Transverse colon (tissue), 4 donors: ENCODE measurements at regions not wholly inside any gene's neighbourhood (a gene's known extent, or its start where the extent isn't known, plus 50 kb on each side); places are given as distances from the start of the nearest gene placed in this dataset.

Experiments
- DNase-seq: peaks from one replicate; pipeline ENCODE4 v3.0.0-alpha.2; 2019
- H3K27ac ChIP-seq, 4 donors: fragments of 200-600 bp; sonication (generic); 2 replicates each; pipeline ENCODE4 v1.5.1; 2016 to 2018; ENCODE audit warnings: inconsistent platforms in 4 of 4
- H3K27me3 ChIP-seq: fragments of 200-600 bp; sonication (generic); 2 replicates; pipeline ENCODE4 v1.5.1; 2017; ENCODE audit warnings: inconsistent platforms
- H3K36me3 ChIP-seq, 4 donors: fragments of 200-600 bp; sonication (generic); 2 replicates each; pipeline ENCODE4 v1.5.1; 2017 to 2019; ENCODE audit warnings: inconsistent platforms in 4 of 4
- H3K4me1 ChIP-seq, 4 donors: fragments of 200-600 bp; sonication (generic); 2 replicates each; pipeline ENCODE4 v1.5.1; 2017 to 2020; ENCODE audit warnings: inconsistent platforms in 4 of 4
- H3K4me3 ChIP-seq, 4 donors: fragments of 200-600 bp; sonication (generic); 1 replicate in 1 of 4; 2 replicates in 3 of 4; pipeline versions ENCODE4 v1.5.1 to v1.6.1; 2017 to 2019; ENCODE audit warnings: inconsistent platforms in 4 of 4
- H3K9me3 ChIP-seq, 2 donors: fragments of 200-600 bp; sonication (generic); 2 replicates each; pipeline ENCODE4 v1.5.1; 2017 to 2019; ENCODE audit warnings: inconsistent platforms in 2 of 2
- CTCF ChIP-seq, 5 experiments: fragments of 200-600 bp in 3 of 5; fragments of 450-650 bp in 2 of 5; sonication (generic) in 3 of 5; IDR thresholded peaks; 1 replicate in 2 of 5; 2 replicates in 3 of 5; pipeline ENCODE4 v1.5.1; 2016 to 2017; ENCODE audit warnings: antibody characterized with exemption in 5 of 5, inconsistent platforms in 3 of 5, mild to moderate bottlenecking in 2 of 5, moderate library complexity in 1 of 5
- EP300 ChIP-seq: sonication (generic); formaldehyde crosslinking; IDR thresholded peaks from one replicate; pipeline ENCODE4 v1.6.1; 2017; ENCODE audit warnings: antibody characterized with exemption, low read depth
- POLR2A ChIP-seq: fragments of 450-650 bp; IDR thresholded peaks from one replicate; pipeline ENCODE4 v1.6.1; 2016; ENCODE audit warnings: antibody characterized with exemption, mild to moderate bottlenecking, moderate library complexity
- POLR2AphosphoS5 ChIP-seq, 3 donors: sonication (generic); formaldehyde crosslinking; IDR thresholded peaks; one replicate each; pipeline ENCODE4 v1.6.1; 2016; ENCODE audit warnings: antibody characterized with exemption in 3 of 3
- WGBS, 2 donors: methylation state at CpG; one replicate each; pipeline ENCODE4 v1.1.5; 2018; ENCODE audit warnings: low coverage in 1 of 2; 5-methylcytosine and 5-hydroxymethylcytosine counted together
- in situ Hi-C, 4 donors: fragments of 200-750 bp; cut with MboI; loops; one replicate each; pipeline versions ENCODE4 v1.15.0 to v1.15.1; 2017; ENCODE audit warnings: low sequenced_read_pairs in 3 of 4, low pct_ligation_motif_present in 1 of 4, low pct_unique_long_range_greater_than_20kb in 1 of 4
- intact Hi-C: fragments of 100-400 bp; cut with DNase I; formaldehyde crosslinking; loops from one replicate; pipeline ENCODE4 v1.15.1; 2023; ENCODE audit warnings: low total_unique reads

GRCh38 chr14:98692832-98693231 lies 579.2 kb downstream of the BCL11B start:
- Histone ChIP-seq H3K27ac (no peak overlapping the region), H3K27me3 (no peaks in the 10 kb centered on the region), H3K4me3 (no peak overlapping the region), H3K9me3 (no peaks in the 10 kb centered on the region), H3K4me1 (no peaks in the 10 kb centered on the region), H3K36me3 (no peaks in the 10 kb centered on the region)
- in situ Hi-C loops: no loop called here
- no peak for TF ChIP-seq EP300
- no peak for TF ChIP-seq CTCF (IDR thresholded peaks at IDR 0.05)
- TF ChIP-seq POLR2AphosphoS5 (IDR thresholded peaks at IDR 0.05): no peak
- no peak for TF ChIP-seq POLR2A
- no peak for DNase-seq
- 63 to 67% methylated on average over 5 of the region's 5 CpGs for WGBS, 2 donors
- intact Hi-C loops: no loop called here

- in situ Hi-C loops (no loop called here), intact Hi-C loops (no loop called here)
- Histone ChIP-seq H3K4me3 (no peak overlapping the region), H3K36me3 (no peaks in the 10 kb centered on the region), H3K9me3 (no peaks in the 10 kb centered on the region), H3K27ac (no peak overlapping the region), H3K27me3 (no peaks in the 10 kb centered on the region), H3K4me1 (no peaks in the 10 kb centered on the region)
- DNase-seq: no peak
- TF ChIP-seq POLR2A (no peak), EP300 (no peak), POLR2AphosphoS5 (IDR thresholded peaks at IDR 0.05) (no peak), CTCF (IDR thresholded peaks at IDR 0.05) (no peak)
These were observed 577.5 kb downstream of the BCL11B start for GRCh38 chr14:98694541-98694940.

GRCh38 chr14:98695809-98696208 lies 576.2 kb downstream of the BCL11B start:
- 84 to 92% methylated on average over 1 of the region's 1 CpG for WGBS, 2 donors
- H3K27ac ChIP-seq: no peak overlapping the region
- no peaks in the 10 kb centered on the region for H3K27me3 ChIP-seq
- H3K4me3 ChIP-seq: no peak overlapping the region
- no peaks in the 10 kb centered on the region for H3K4me1 ChIP-seq
- TF ChIP-seq POLR2AphosphoS5 (IDR thresholded peaks at IDR 0.05) (no peak), EP300 (no peak), CTCF (IDR thresholded peaks at IDR 0.05) (no peak), POLR2A (no peak)
- in situ Hi-C loops: no loop called here
- H3K9me3 ChIP-seq: no peaks in the 10 kb centered on the region
- no peaks in the 10 kb centered on the region for H3K36me3 ChIP-seq
- no peak for DNase-seq
- intact Hi-C loops: no loop called here

GRCh38 chr14:98698341-98698740 lies 573.7 kb downstream of the BCL11B start:
- H3K9me3 ChIP-seq: no peaks in the 10 kb centered on the region
- H3K4me1 ChIP-seq: no peaks in the 10 kb centered on the region
- 83% methylated on average over 2 to 3 of the region's 3 CpGs for WGBS, 2 donors
- no peak overlapping the region for H3K27ac ChIP-seq
- H3K4me3 ChIP-seq: no peak overlapping the region
- H3K27me3 ChIP-seq: no peaks in the 10 kb centered on the region
- in situ Hi-C loops: no loop called here
- intact Hi-C loops: no loop called here
- TF ChIP-seq CTCF (IDR thresholded peaks at IDR 0.05): no peak
- no peak for TF ChIP-seq EP300
- no peak for TF ChIP-seq POLR2AphosphoS5 (IDR thresholded peaks at IDR 0.05)
- TF ChIP-seq POLR2A: no peak
- no peak for DNase-seq
- H3K36me3 ChIP-seq: no peaks in the 10 kb centered on the region
